Parathyroid adenoma (tissue), 2 donors: ENCODE measurements at regions not wholly inside any gene's neighbourhood (a gene's known extent, or its start where the extent isn't known, plus 50 kb on each side); places are given as distances from the start of the nearest gene placed in this dataset.

ENCODE experiments used
- H2AFZ ChIP-seq: fragments of 300-600 bp; sonication (generic); one replicate; pipeline ENCODE4 v1.7.0; 2017; ENCODE audit warnings: antibody characterized with exemption, mild to moderate bottlenecking
- H3K27ac ChIP-seq: fragments of 300-600 bp; sonication (generic); one replicate; pipeline ENCODE4 v1.7.0; 2017
- H3K27me3 ChIP-seq: fragments of 300-600 bp; sonication (generic); one replicate; pipeline ENCODE4 v1.7.0; 2017; ENCODE audit warnings: low read length; ENCODE audit not compliant: control insufficient read depth, insufficient read depth
- H3K36me3 ChIP-seq: fragments of 300-600 bp; sonication (generic); one replicate; pipeline ENCODE4 v1.7.0; 2017; ENCODE audit warnings: low read length; ENCODE audit not compliant: control insufficient read depth, insufficient read depth
- H3K4me1 ChIP-seq: fragments of 300-600 bp; sonication (generic); one replicate; pipeline ENCODE4 v1.7.0; 2017; ENCODE audit warnings: control low read depth
- H3K4me2 ChIP-seq: fragments of 300-600 bp; sonication (generic); one replicate; pipeline ENCODE4 v1.7.0; 2017; ENCODE audit warnings: low read length
- H3K4me3 ChIP-seq: fragments of 300-600 bp; sonication (generic); one replicate; pipeline ENCODE4 v1.7.0; 2017; ENCODE audit warnings: low read depth, low read length
- H3K79me2 ChIP-seq: fragments of 300-600 bp; sonication (generic); one replicate; pipeline ENCODE4 v1.7.0; 2017; ENCODE audit warnings: control low read depth
- H3K9ac ChIP-seq: fragments of 300-600 bp; sonication (generic); one replicate; pipeline ENCODE4 v1.7.0; 2017; ENCODE audit warnings: mild to moderate bottlenecking
- H3K9me3 ChIP-seq: fragments of 300-600 bp; sonication (generic); one replicate; pipeline ENCODE4 v1.7.0; 2017; ENCODE audit warnings: low read length; ENCODE audit not compliant: control insufficient read depth
- TF ChIP-seq, protein P1 (sequence below): fragments of 300-600 bp; sonication (generic); IDR thresholded peaks from one replicate; pipeline ENCODE4 v1.7.0; 2017; ENCODE audit warnings: antibody characterized with exemption, mild to moderate bottlenecking
- donor health status: primary hyperparathyroidism.

DNA sequence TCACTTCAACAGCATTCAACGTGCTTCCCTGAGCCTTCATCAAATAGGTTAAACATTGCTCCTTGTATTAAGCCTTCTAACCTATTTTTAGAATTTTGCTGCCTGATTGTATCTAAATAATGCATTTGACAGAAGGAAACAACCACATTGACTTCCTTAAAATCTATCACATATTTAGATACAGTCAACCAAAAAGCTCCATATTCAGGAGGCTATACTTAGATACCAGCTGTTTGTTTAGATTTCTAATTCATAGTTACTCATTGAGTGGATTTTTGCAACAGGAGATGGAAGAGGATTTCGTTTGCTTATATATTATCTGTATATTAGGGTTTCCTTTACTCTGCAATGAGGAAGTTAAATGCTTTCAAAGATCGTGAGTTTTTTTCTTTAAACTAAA is 241.1 kb upstream of the PPP1R2C start:
- Histone ChIP-seq H3K4me2 (no peak overlapping the region), H3K79me2 (no peaks in the 10 kb centered on the region), H3K9ac (no peak overlapping the region), H3K27ac (no peak overlapping the region), H3K36me3 (no peaks in the 10 kb centered on the region), H3K4me3 (no peak overlapping the region), H3K9me3 (no peaks in the 10 kb centered on the region), H2AFZ (no peak overlapping the region), H3K4me1 (no peaks in the 10 kb centered on the region), H3K27me3 (no peaks in the 10 kb centered on the region)
- TF ChIP-seq, protein P1, sequence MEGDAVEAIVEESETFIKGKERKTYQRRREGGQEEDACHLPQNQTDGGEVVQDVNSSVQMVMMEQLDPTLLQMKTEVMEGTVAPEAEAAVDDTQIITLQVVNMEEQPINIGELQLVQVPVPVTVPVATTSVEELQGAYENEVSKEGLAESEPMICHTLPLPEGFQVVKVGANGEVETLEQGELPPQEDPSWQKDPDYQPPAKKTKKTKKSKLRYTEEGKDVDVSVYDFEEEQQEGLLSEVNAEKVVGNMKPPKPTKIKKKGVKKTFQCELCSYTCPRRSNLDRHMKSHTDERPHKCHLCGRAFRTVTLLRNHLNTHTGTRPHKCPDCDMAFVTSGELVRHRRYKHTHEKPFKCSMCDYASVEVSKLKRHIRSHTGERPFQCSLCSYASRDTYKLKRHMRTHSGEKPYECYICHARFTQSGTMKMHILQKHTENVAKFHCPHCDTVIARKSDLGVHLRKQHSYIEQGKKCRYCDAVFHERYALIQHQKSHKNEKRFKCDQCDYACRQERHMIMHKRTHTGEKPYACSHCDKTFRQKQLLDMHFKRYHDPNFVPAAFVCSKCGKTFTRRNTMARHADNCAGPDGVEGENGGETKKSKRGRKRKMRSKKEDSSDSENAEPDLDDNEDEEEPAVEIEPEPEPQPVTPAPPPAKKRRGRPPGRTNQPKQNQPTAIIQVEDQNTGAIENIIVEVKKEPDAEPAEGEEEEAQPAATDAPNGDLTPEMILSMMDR = no peak

DNA sequence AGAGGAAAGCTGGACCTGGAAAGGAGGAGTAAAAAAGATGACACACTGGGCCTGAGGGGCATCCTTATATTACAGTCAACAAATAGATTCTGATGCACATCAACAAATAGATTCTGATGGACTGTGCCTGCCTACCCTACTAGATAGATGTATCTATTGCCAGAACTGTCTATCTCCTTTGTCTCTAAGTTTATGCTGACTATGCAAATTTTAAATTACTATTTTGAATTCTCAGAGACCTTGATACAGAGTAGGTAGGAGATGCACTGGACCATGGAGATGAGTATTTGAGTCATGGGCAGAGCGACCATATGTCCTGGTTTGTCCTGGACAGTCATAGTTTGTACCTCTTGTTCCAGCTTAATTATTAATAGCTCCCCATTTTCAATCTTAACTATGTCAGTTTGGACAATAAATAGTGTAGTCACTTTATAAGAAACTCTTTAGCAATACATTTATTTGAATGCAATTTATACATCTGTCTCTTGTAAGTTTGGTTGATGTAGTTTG is 247.9 kb upstream of the PPP1R2C start:
- H3K4me1 ChIP-seq = no peaks in the 10 kb centered on the region
- H3K36me3 ChIP-seq = no peaks in the 10 kb centered on the region
- TF ChIP-seq, protein P1 = no peak
- H3K9me3 ChIP-seq = no peaks in the 10 kb centered on the region
- H3K79me2 ChIP-seq = no peaks in the 10 kb centered on the region
- H3K27me3 ChIP-seq = no peaks in the 10 kb centered on the region
- no peak overlapping the region for H3K4me2 ChIP-seq
- no peak overlapping the region for H3K9ac ChIP-seq
- no peak overlapping the region for H3K27ac ChIP-seq
- H2AFZ ChIP-seq = no peak overlapping the region
- no peak overlapping the region for H3K4me3 ChIP-seq

DNA sequence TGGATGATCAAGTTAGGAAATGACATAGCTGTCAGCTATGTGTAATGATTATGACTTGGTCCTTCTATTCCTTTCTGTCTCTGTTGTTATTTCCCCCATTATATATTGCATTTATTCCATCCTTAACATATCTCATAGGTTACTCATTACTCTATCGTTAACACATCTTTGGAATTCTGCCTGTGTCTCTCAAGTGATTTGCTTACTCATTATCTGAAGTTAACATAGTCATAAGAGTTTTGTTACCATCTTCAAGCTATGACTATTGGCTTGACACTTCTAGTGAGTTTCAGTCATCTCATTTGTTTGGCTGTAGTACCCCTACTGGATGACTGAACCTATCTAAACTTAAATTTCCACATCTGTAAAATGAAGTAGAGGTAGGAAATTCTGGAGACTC is 286.1 kb upstream of the PPP1R2C start:
- Histone ChIP-seq H3K4me1 (no peaks in the 10 kb centered on the region), H3K27me3 (no peaks in the 10 kb centered on the region), H3K27ac (no peak overlapping the region), H3K36me3 (no peaks in the 10 kb centered on the region), H3K4me3 (no peak overlapping the region), H3K9me3 (no peaks in the 10 kb centered on the region), H3K9ac (no peak overlapping the region), H2AFZ (no peak overlapping the region), H3K79me2 (no peaks in the 10 kb centered on the region), H3K4me2 (no peak overlapping the region)
- TF ChIP-seq, protein P1 = no peak

DNA sequence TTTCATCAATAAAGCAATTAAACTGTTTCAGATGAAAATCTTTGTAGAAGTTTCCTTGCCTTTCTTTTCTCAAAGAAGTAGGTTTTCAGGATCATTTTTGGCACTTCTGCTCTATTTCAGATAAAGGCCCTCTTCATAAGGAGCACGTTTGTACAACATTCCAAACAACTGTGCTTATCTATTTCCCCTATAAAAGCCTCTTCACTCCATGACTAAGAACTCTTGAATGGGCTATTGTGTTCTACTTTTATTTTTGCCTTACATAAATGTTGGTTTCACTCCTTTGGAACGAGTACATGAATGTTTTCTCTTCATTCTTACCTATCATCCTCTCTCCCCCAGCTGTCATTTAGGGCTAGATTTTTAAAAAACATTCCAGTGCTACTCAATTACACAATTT is 288.0 kb upstream of the PPP1R2C start:
- Histone ChIP-seq H3K4me3 (no peak overlapping the region), H3K9ac (no peak overlapping the region), H3K27me3 (no peaks in the 10 kb centered on the region), H3K36me3 (no peaks in the 10 kb centered on the region), H3K9me3 (no peaks in the 10 kb centered on the region), H2AFZ (no peak overlapping the region), H3K79me2 (no peaks in the 10 kb centered on the region), H3K27ac (no peak overlapping the region), H3K4me1 (no peaks in the 10 kb centered on the region), H3K4me2 (no peak overlapping the region)
- TF ChIP-seq, protein P1 = no peak

DNA sequence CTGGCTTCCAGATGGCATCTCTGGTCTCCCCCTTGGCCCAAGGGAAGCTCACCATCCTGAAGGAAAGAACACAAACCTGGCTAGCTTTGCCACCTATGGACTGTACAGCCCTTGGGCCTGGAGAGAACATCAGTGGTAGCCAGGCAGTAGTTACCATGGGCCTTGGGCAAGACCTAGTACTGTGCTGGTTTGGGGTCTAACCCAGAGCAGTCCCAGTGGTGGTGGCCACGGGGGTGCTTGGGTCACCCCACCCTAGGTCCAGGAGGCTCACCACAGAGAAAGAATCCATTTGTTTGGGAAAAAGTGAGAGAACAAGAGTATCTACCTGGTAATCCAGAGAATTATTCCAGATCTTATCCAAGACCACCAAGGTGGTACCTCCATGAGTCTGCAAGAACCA is 290.7 kb upstream of the PPP1R2C start:
- H3K4me3 ChIP-seq = no peak overlapping the region
- H3K4me2 ChIP-seq = no peak overlapping the region
- H3K27ac ChIP-seq = no peak overlapping the region
- no peaks in the 10 kb centered on the region for H3K4me1 ChIP-seq
- no peaks in the 10 kb centered on the region for H3K9me3 ChIP-seq
- no peak overlapping the region for H3K9ac ChIP-seq
- no peaks in the 10 kb centered on the region for H3K79me2 ChIP-seq
- no peaks in the 10 kb centered on the region for H3K27me3 ChIP-seq
- TF ChIP-seq, protein P1 = no peak
- no peak overlapping the region for H2AFZ ChIP-seq
- no peaks in the 10 kb centered on the region for H3K36me3 ChIP-seq
